ENCODE measurements at regions not wholly inside any gene's neighbourhood (a gene's known extent, or its start where the extent isn't known, plus 50 kb on each side); places are given as distances from the start of the nearest gene placed in this dataset.

DNA sequence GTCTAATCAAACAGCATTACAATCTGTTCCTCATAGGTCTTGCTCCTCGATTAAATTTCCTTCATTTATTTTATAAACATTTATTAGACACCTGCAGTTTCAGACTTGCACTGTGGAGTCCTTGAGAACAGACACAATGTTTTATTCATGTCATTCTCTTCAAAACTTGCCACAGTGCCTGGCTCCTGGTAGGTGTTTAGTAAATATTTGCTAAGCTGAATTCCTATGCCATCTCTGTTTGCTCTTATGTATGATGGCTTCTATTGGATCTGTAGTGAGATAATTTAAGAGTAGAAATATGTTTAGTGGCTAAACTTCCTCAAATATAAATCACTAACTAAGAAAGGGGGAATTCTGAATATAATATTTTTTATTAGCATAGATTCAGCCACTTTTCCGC, 61.4 kb downstream of the LRATD1 start:
- H3K9me3 Mint-ChIP-seq: peaks cover 12% of the 10 kb centered on the region; the same call in 2 of the 3 replicates
- H3K4me1 Mint-ChIP-seq: no peaks in the 10 kb centered on the region

More for the DNA sequence above, 61.4 kb downstream of the LRATD1 start:
- no peaks in the 10 kb centered on the region for H3K79me2 ChIP-seq (replicated peaks; ENCODE audit: insufficient read depth)
- H3K27me3 Mint-ChIP-seq (ENCODE audit: insufficient read depth, low read depth, poor library complexity): no peaks in the 10 kb centered on the region
- H3K9me2 ChIP-seq (ENCODE audit: insufficient read depth): no peaks in the 10 kb centered on the region
- H3K4me1 ChIP-seq (ENCODE audit: insufficient read depth): no peaks in the 10 kb centered on the region
- TF ChIP-seq STAT1 (IDR thresholded peaks at IDR 0.05; ENCODE audit: unreplicated experiment) (no peak), NANOG (IDR thresholded peaks at IDR 0.05; ENCODE audit: borderline replicate concordance) (no peak), POLR2AphosphoS5 (IDR thresholded peaks at IDR 0.05; ENCODE audit: low read depth) (no peak), ZNF114 (CRISPR knock-in tag; IDR thresholded peaks at IDR 0.05) (no peak)
- TF ChIP-seq, protein P1, sequence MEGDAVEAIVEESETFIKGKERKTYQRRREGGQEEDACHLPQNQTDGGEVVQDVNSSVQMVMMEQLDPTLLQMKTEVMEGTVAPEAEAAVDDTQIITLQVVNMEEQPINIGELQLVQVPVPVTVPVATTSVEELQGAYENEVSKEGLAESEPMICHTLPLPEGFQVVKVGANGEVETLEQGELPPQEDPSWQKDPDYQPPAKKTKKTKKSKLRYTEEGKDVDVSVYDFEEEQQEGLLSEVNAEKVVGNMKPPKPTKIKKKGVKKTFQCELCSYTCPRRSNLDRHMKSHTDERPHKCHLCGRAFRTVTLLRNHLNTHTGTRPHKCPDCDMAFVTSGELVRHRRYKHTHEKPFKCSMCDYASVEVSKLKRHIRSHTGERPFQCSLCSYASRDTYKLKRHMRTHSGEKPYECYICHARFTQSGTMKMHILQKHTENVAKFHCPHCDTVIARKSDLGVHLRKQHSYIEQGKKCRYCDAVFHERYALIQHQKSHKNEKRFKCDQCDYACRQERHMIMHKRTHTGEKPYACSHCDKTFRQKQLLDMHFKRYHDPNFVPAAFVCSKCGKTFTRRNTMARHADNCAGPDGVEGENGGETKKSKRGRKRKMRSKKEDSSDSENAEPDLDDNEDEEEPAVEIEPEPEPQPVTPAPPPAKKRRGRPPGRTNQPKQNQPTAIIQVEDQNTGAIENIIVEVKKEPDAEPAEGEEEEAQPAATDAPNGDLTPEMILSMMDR (conservative IDR thresholded peaks at IDR 0.05; ENCODE audit: low read depth in 2 of 2): no peak
- TF ChIP-seq, protein P2, sequence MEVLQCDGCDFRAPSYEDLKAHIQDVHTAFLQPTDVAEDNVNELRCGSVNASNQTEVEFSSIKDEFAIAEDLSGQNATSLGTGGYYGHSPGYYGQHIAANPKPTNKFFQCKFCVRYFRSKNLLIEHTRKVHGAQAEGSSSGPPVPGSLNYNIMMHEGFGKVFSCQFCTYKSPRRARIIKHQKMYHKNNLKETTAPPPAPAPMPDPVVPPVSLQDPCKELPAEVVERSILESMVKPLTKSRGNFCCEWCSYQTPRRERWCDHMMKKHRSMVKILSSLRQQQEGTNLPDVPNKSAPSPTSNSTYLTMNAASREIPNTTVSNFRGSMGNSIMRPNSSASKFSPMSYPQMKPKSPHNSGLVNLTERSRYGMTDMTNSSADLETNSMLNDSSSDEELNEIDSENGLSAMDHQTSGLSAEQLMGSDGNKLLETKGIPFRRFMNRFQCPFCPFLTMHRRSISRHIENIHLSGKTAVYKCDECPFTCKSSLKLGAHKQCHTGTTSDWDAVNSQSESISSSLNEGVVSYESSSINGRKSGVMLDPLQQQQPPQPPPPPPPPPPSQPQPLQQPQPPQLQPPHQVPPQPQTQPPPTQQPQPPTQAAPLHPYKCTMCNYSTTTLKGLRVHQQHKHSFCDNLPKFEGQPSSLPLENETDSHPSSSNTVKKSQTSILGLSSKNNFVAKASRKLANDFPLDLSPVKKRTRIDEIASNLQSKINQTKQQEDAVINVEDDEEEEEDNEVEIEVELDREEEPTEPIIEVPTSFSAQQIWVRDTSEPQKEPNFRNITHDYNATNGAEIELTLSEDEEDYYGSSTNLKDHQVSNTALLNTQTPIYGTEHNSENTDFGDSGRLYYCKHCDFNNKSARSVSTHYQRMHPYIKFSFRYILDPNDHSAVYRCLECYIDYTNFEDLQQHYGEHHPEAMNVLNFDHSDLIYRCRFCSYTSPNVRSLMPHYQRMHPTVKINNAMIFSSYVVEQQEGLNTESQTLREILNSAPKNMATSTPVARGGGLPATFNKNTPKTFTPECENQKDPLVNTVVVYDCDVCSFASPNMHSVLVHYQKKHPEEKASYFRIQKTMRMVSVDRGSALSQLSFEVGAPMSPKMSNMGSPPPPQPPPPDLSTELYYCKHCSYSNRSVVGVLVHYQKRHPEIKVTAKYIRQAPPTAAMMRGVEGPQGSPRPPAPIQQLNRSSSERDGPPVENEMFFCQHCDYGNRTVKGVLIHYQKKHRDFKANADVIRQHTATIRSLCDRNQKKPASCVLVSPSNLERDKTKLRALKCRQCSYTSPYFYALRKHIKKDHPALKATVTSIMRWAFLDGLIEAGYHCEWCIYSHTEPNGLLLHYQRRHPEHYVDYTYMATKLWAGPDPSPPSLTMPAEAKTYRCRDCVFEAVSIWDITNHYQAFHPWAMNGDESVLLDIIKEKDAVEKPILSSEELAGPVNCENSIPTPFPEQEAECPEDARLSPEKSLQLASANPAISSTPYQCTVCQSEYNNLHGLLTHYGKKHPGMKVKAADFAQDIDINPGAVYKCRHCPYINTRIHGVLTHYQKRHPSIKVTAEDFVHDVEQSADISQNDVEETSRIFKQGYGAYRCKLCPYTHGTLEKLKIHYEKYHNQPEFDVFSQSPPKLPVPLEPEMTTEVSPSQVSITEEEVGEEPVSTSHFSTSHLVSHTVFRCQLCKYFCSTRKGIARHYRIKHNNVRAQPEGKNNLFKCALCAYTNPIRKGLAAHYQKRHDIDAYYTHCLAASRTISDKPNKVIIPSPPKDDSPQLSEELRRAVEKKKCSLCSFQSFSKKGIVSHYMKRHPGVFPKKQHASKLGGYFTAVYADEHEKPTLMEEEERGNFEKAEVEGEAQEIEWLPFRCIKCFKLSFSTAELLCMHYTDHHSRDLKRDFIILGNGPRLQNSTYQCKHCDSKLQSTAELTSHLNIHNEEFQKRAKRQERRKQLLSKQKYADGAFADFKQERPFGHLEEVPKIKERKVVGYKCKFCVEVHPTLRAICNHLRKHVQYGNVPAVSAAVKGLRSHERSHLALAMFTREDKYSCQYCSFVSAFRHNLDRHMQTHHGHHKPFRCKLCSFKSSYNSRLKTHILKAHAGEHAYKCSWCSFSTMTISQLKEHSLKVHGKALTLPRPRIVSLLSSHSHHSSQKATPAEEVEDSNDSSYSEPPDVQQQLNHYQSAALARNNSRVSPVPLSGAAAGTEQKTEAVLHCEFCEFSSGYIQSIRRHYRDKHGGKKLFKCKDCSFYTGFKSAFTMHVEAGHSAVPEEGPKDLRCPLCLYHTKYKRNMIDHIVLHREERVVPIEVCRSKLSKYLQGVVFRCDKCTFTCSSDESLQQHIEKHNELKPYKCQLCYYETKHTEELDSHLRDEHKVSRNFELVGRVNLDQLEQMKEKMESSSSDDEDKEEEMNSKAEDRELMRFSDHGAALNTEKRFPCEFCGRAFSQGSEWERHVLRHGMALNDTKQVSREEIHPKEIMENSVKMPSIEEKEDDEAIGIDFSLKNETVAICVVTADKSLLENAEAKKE (CRISPR knock-in tag; IDR thresholded peaks at IDR 0.05): no peak
- no peak overlapping the region for H3K4me3 ChIP-seq
- H3K4me3 Mint-ChIP-seq: no peak overlapping the region
- ATAC-seq (no peak), DNase-seq (ENCODE audit: low spot score) (no peak)
- no peak overlapping the region for H3K4me2 ChIP-seq
- H3K27me3 ChIP-seq (ENCODE audit: insufficient read depth): no peaks in the 10 kb centered on the region
- H3K27ac Mint-ChIP-seq: no peak overlapping the region
- no peaks in the 10 kb centered on the region for H3F3A ChIP-seq (replicated peaks; ENCODE audit: low read depth)
- H3K36me3 ChIP-seq (ENCODE audit: insufficient read depth): no peaks in the 10 kb centered on the region
- H3K27ac ChIP-seq (ENCODE audit: low read depth): no peak overlapping the region
- H2AFZ ChIP-seq: no peak overlapping the region
- H4K20me1 ChIP-seq (replicated peaks; ENCODE audit: insufficient read depth): no peaks in the 10 kb centered on the region
- peaks cover 5% of the 10 kb centered on the region; the same call in 1 of the 3 replicates for H3K36me3 Mint-ChIP-seq (ENCODE audit: low read depth)

All from GM23338 (cell line).